K562 (cell line): ENCODE measurements at regions not wholly inside any gene's neighbourhood (a gene's known extent, or its start where the extent isn't known, plus 50 kb on each side); places are given as distances from the start of the nearest gene placed in this dataset.

Experiments used
- ATAC-seq: fragments of 200-7000 bp; cut with Tn5 transposase; 3 replicates; pipeline ENCODE4 v1.9.1; 2020; ENCODE audit warnings: moderate library complexity
- BruUV-seq: library from RNA; stranded (reverse); fragments of 400-500 nt; replicated peaks from 2 replicates; lab custom pipeline; 2021; lab: Mats Ljungman, UMichigan
- CTCF ChIA-PET: fragments of 300-600 bp; formaldehyde crosslinking; extraction: SDS; loops from one replicate; lab custom pipeline; 2021; ENCODE audit warnings: low intra/inter-chr PET ratio; lab: Yijun Ruan, JAX
- POLR2A ChIA-PET: fragments of 300-600, 350-650 bp; sonication (Branson Sonifier 250); formaldehyde crosslinking; extraction: SDS; loops from one replicate; lab custom pipeline; 2021; ENCODE audit warnings: antibody characterized with exemption, inconsistent platforms; lab: Yijun Ruan, JAX
- DNase-seq, 4 experiments: peaks; one replicate each; pipeline versions ENCODE4 v3.0.0 to v3.0.0-alpha.2; 2011 to 2018; ENCODE audit warnings: low spot score in 3 of 4, mixed read lengths in 3 of 4; ENCODE audit errors: extremely low read depth in 1 of 4
- FAIRE-seq: peaks from 2 replicates; lab custom pipeline; 2011; peaks lifted over from hg19 to GRCh38; lab: Jason Lieb, UNC
- H2AFZ ChIP-seq: 2 replicates; pipeline ENCODE4 v1.6.0; 2011; ENCODE audit warnings: low read depth, low read length, control low read depth, inconsistent platforms
- H3K27ac ChIP-seq: fragments of 200-600 bp; 3 replicates; pipeline ENCODE4 v1.8.0; 2011; ENCODE audit warnings: low read depth, mild to moderate bottlenecking, control low read depth, inconsistent platforms, low read length, moderate library complexity, mixed read lengths; ENCODE audit errors: extremely low read depth
- H3K27me3 ChIP-seq, 2 experiments: fragments of 300-600 bp in 1 of 2; 2 replicates in 1 of 2; 3 replicates in 1 of 2; pipeline versions ENCODE4 v1.6.0 to v1.8.0; 2011; ENCODE audit warnings: inconsistent platforms in 2 of 2, low read length in 2 of 2, mild to moderate bottlenecking in 1 of 2, mixed read lengths in 1 of 2, moderate library complexity in 1 of 2; ENCODE audit not compliant: control insufficient read depth in 2 of 2, insufficient read depth in 2 of 2
- H3K36me3 ChIP-seq: fragments of 300-600 bp; 3 replicates; pipeline ENCODE4 v1.8.0; 2011; ENCODE audit warnings: mild to moderate bottlenecking, low read length, inconsistent platforms; ENCODE audit not compliant: control insufficient read depth, insufficient read depth
- H3K4me1 ChIP-seq, 2 experiments: fragments of 200-600 bp in 1 of 2; replicated peaks in 1 of 2; 2 replicates in 1 of 2; 3 replicates in 1 of 2; pipeline versions ENCODE4 v1.5.1 to v1.8.0; 2011; ENCODE audit warnings: inconsistent platforms in 2 of 2, low read length in 2 of 2, mild to moderate bottlenecking in 1 of 2, mixed read lengths in 1 of 2, moderate library complexity in 1 of 2; ENCODE audit not compliant: control insufficient read depth in 2 of 2, insufficient read depth in 2 of 2
- H3K4me2 ChIP-seq: 2 replicates; pipeline ENCODE4 v1.6.1; 2011; ENCODE audit warnings: low read length, control low read depth, inconsistent platforms, mixed read lengths; ENCODE audit not compliant: insufficient read depth
- H3K4me3 ChIP-seq: fragments of 200-600 bp; sonication (generic), shearing (Covaris generic); 2 replicates; pipeline ENCODE4 v1.5.1; 2016; ENCODE audit warnings: control low read depth, inconsistent platforms
- H3K79me2 ChIP-seq: fragments of 200-600 bp; 3 replicates; pipeline ENCODE4 v1.8.0; 2011; ENCODE audit warnings: low read length, inconsistent platforms; ENCODE audit not compliant: control insufficient read depth, insufficient read depth
- H3K9ac ChIP-seq, 2 experiments: 2 replicates each; pipeline versions ENCODE4 v1.6.0 to v1.6.1; 2011; ENCODE audit warnings: low read depth in 2 of 2, low read length in 2 of 2, control low read depth in 1 of 2, inconsistent platforms in 1 of 2, mild to moderate bottlenecking in 1 of 2, mixed read lengths in 1 of 2; ENCODE audit not compliant: insufficient read depth in 1 of 2
- H3K9me1 ChIP-seq: one replicate; pipeline ENCODE4 v1.6.0; 2011; ENCODE audit warnings: inconsistent platforms, mild to moderate bottlenecking, low read length, moderate library complexity; ENCODE audit not compliant: control insufficient read depth, insufficient read depth
- H3K9me3 ChIP-seq: replicated peaks from 2 replicates; pipeline ENCODE4 v1.5.1; 2011; ENCODE audit warnings: low read depth, low read length, inconsistent platforms; ENCODE audit not compliant: control insufficient read depth, insufficient read depth
- H4K20me1 ChIP-seq: replicated peaks from 2 replicates; pipeline ENCODE4 v1.6.1; 2011; ENCODE audit warnings: low read length, inconsistent platforms, mixed read lengths; ENCODE audit not compliant: control insufficient read depth, insufficient read depth
- ARHGAP35 ChIP-seq: fragments of 450-650 bp; IDR thresholded peaks from 2 replicates; pipeline ENCODE4 v1.6.1; 2018; ENCODE audit not compliant: partially characterized antibody
- GTF2A2 ChIP-seq: IDR thresholded peaks from 2 replicates; pipeline ENCODE4 v1.6.1; 2016; ENCODE audit warnings: mild to moderate bottlenecking, missing genetic modification characterization, missing compliant biosample characterization
- MTA2 ChIP-seq: fragments of 450-650 bp; IDR thresholded peaks from 2 replicates; pipeline ENCODE4 v1.6.1; 2016; ENCODE audit warnings: low read depth
- PTBP1 ChIP-seq: fragments of 200-400 bp; formaldehyde crosslinking; IDR thresholded peaks from 2 replicates; pipeline ENCODE4 v1.6.1; 2017; ENCODE audit warnings: low read depth, low read length
- STAT6 ChIP-seq: sonication (generic); formaldehyde crosslinking; IDR thresholded peaks from 2 replicates; pipeline ENCODE4 v1.8.1; 2023; ENCODE audit warnings: mild to moderate bottlenecking, missing genetic modification reagents
- XRCC5 ChIP-seq: fragments of 200-400 bp; formaldehyde crosslinking; IDR thresholded peaks from 2 replicates; pipeline ENCODE4 v1.6.1; 2017; ENCODE audit warnings: low read depth, mild to moderate bottlenecking, low read length
- YY1 ChIP-seq, 3 experiments: IDR thresholded peaks; 2 replicates each; pipeline ENCODE4 v1.6.1; 2011; ENCODE audit warnings: low read length in 2 of 3, mild to moderate bottlenecking in 2 of 3, moderate library complexity in 2 of 3, borderline replicate concordance in 1 of 3, control low read depth in 1 of 3, low read depth in 1 of 3; ENCODE audit not compliant: insufficient read depth in 3 of 3, insufficient replicate concordance in 2 of 3, control insufficient read depth in 1 of 3, insufficient read length in 1 of 3; ENCODE audit errors: extremely low read depth in 1 of 3
- ZFPM2 ChIP-seq: fragments of 250-450 bp; sonication (Bioruptor Pico); IDR thresholded peaks from 2 replicates; pipeline ENCODE4 v1.5.1; 2022; ENCODE audit warnings: mild to moderate bottlenecking
- ZNF212 ChIP-seq: fragments of 450-650 bp; formaldehyde crosslinking; IDR thresholded peaks from 2 replicates; pipeline ENCODE4 v1.4.0; 2020; ENCODE audit warnings: mild to moderate bottlenecking
- ZNF436 ChIP-seq: fragments of 250-450, 450-650 bp; sonication (Bioruptor Pico); formaldehyde crosslinking; IDR thresholded peaks from 2 replicates; pipeline ENCODE4 v1.7.0; 2020; ENCODE audit warnings: mild to moderate bottlenecking
- WGBS: fragments of 100-300 bp; shearing (Covaris generic); methylation state at CpG from one replicate; pipeline ENCODE4 v1.1.6; 2016; ENCODE audit warnings: low coverage, mixed read lengths; ENCODE audit not compliant: insufficient coverage; ENCODE audit errors: missing lambda C conversion rate; 5-methylcytosine and 5-hydroxymethylcytosine counted together
- in situ Hi-C: fragments of 300-500 bp; cut with MboI; formaldehyde crosslinking; loops from 4 replicates; pipeline ENCODE4 v1.15.0; 2018; ENCODE audit warnings: inconsistent platforms, mixed read lengths
- intact Hi-C: fragments of 100-400 bp; cut with micrococcal nuclease; formaldehyde crosslinking; loops from 2 replicates; pipeline ENCODE4 v1.14.2; 2022
- TF ChIP-seq, protein P1 (sequence below): fragments of 250-450 bp; sonication (Bioruptor Pico); IDR thresholded peaks from 2 replicates; pipeline ENCODE4 v1.5.0; 2020; ENCODE audit warnings: mild to moderate bottlenecking

- no peaks in the 10 kb centered on the region for H3K9me1 ChIP-seq
- no peak overlapping the region for H2AFZ ChIP-seq
- H3K9ac ChIP-seq, result no peak overlapping the region
- intact Hi-C loops, result no loop called here
- 0 out of 2 replicates have a peak, but pooled peaks cover 9% of the 10 kb centered on the region for H4K20me1 ChIP-seq
- no TSS peak for BruUV-seq
- H3K27me3 ChIP-seq, result peaks cover 0 to 13% of the 10 kb centered on the region in 2 experiments; a peak in 3 of 5 replicates
- no peaks in the 10 kb centered on the region; the same call in 2 of the 3 replicates for H3K36me3 ChIP-seq
- H3K4me1 ChIP-seq, result peaks cover 28 to 48% of the 10 kb centered on the region in 2 experiments
- peaks cover 7% of the 10 kb centered on the region; the same call in 2 of the 3 replicates for H3K79me2 ChIP-seq
- H3K4me2 ChIP-seq, result no peak overlapping the region
- H3K4me3 ChIP-seq, result no peak overlapping the region
- TF ChIP-seq XRCC5 (no peak), MTA2 (no peak), ZNF436 (CRISPR knock-in tag) (no peak), GTF2A2 (tag) (no peak), PTBP1 (no peak), ARHGAP35 (no peak), YY1 (IDR thresholded peaks at IDR 0.05; ENCODE audit: borderline replicate concordance in 1 of 3, control insufficient read depth in 1 of 3, extremely low read depth in 1 of 3, insufficient read depth in 3 of 3, insufficient read length in 1 of 3, insufficient replicate concordance in 2 of 3, low read depth in 1 of 3, low read length in 2 of 3) (no peak), ZFPM2 (CRISPR knock-in tag) (no peak), STAT6 (CRISPR knock-in tag) (no peak), ZNF212 (CRISPR knock-in tag) (no peak)
- TF ChIP-seq, protein P1, sequence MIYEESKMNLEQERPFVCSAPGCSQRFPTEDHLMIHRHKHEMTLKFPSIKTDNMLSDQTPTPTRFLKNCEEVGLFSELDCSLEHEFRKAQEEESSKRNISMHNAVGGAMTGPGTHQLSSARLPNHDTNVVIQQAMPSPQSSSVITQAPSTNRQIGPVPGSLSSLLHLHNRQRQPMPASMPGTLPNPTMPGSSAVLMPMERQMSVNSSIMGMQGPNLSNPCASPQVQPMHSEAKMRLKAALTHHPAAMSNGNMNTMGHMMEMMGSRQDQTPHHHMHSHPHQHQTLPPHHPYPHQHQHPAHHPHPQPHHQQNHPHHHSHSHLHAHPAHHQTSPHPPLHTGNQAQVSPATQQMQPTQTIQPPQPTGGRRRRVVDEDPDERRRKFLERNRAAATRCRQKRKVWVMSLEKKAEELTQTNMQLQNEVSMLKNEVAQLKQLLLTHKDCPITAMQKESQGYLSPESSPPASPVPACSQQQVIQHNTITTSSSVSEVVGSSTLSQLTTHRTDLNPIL (CRISPR knock-in tag), result no peak
- TF ChIP-seq, all 486 proteins: peak for 0
- 0 out of 2 replicates have a peak, but pooled peaks cover 3% of the 10 kb centered on the region for H3K9me3 ChIP-seq
- FAIRE-seq (no peak), ATAC-seq (no peak), DNase-seq (no peak)
- ChIA-PET POLR2A (interaction anchor here (1.9 kb wide), 1 partner anchor 9 kb away, joined by 7 read pairs; no protein-coding TSS in a partner anchor), CTCF (no interaction called here)
- WGBS, result 68% methylated on average over 6 of the region's 6 CpGs
- in situ Hi-C loops, result no loop called here
- H3K27ac ChIP-seq, result no peak overlapping the region
Observed at GRCh38 chr7:155211173-155211572, 86.5 kb upstream of the INSIG1 start.
